ENCODE measurements at regions not wholly inside any gene's neighbourhood (a gene's known extent, or its start where the extent isn't known, plus 50 kb on each side); places are given as distances from the start of the nearest gene placed in this dataset.
"Not testable (repeated sequence)": the region's sequence is repeated elsewhere in the genome, so short reads cannot be mapped to it uniquely, and the experiment has no call there.

DNA sequence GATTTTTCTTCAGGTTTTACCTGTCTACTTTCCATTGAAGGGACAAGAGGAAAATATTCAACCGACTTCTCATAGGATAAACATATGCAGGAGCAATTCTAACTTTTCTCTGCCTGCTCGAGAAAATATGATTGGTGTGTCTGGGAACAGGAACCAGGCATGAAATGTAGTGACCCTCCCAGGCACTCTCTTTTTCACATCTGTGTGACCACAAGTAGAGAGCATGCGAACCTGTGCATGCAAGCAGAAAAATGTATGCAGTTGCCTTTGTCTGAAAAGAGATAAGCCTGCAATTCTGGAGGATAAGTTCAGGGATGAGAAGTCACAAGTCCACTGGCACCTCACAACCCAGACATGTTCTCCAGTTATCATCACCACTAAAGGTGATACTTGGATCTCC, 583.5 kb upstream of the FAT3 start:
- intact Hi-C loops (cut with DNase I), result no loop called here
- DNase-seq, result no peak

DNA sequence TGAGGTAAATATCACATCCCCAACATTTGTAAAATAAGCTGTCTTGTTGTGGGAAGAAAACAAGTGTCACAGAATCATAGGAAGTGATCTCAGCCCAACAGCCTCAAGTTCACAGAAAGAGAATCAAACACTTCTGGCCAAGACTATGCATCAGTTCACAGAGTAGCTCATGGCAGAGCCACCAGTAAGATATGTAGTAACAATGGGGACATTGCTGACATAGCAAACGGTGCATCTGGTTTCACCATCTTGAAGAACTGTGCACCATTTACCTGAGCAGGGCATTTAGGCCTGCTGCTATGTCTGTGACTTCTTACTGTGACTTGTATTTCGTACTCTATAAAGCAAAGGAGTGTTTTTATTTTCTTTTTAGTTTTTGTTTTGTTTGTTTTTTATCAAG, 585.3 kb upstream of the FAT3 start:
- intact Hi-C loops (cut with DNase I), result no loop called here
- no peak for DNase-seq

DNA sequence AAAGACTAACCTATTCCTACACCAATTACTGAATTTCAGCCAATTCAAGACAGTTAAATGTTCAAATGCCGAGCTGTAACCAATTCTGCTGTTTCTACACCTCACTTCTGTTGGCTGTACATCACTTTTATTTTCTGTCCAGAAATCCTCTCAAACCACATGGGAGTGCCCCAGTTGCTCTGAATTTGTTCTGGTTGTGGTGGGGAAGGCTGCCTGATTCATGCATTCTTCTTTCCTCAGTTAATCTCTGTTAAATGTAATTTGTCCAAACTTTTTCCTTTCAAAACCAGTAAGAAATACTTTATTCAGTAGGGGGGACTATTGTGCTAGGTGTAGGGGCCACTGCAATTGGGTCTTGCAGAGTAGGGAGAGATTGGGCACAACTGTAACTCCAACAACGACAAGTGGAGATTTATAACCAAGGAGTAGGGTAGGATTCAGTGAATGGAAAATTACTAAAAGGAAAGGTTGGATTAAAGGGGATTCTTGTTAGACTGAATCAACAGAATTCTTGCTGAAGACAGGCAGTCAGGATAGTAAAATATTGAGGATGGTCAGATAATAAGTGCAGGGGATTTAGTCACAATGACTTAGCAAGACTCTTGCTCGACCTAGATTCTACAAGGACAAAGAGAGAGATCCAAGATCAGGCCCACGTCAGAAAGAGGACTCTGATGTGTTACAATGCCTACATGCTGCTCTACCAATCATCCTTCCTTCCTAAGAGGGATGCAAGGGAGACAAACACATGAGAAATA, 593.5 kb upstream of the FAT3 start:
- DNase-seq, result no peak

DNA sequence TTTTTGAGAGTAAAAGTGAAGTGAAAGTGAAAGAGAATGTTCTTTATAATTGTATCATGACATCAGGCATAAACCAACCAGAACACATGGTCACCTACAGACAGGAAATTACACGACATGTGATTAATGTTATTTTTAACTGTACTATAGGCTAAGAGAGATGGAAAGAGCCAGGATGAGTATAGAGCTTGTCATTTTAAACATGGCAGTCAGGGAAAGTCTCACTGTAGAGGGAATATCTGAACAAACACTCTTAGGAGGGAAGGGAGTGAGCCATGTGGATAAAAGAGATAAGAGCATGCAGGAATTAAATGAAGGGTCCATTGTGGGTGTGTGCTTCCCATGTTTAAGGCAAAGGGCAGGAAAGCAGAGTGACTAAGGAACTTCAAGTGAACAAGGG, 599.1 kb upstream of the FAT3 start:
- DNase-seq, result no peak
- intact Hi-C loops (cut with DNase I), result no loop called here

More for the DNA sequence above, 593.5 kb upstream of the FAT3 start:
- intact Hi-C loops (cut with DNase I), result no loop called here

DNA sequence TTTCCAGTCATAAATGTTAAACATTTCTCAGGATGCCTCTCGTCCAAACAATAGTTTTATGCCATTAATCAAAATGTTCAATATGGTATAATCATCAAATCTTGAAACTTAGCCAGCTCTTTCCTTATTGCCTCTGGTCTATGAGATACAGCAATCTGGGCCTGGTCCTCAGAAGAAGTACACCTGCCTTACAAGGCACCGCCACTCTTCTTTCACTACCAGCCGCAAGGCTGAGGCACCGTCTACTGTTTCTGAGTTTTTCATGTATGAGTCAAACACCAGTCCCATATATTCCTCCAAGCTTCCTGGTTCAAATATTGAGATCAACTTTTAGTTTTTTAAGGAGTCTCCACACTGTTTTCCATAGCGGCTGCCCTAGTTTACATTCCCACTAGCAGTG, 600.6 kb upstream of the FAT3 start:
- intact Hi-C loops (cut with DNase I), result no loop called here
- DNase-seq, result no peak

DNA sequence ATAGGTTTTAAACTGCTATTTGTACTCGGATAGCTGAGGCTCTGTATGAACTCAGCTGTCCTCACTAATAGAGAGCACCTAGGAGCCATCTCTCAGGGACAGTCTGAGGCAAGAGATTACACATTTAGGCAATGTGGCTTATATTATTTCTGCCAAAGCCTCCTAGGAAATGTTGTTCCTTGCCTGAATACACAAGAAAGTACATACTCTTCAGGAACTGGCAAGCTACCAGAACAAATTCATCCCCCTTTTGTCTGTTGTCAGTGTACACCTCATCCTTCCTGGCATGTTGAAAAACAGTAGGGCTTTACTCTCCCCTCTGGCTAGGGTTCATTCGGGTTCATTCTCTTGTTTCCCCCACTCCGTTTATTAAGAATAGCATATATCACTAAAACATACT, 615.9 kb upstream of the FAT3 start:
- no peak for DNase-seq
- intact Hi-C loops (cut with DNase I), result no loop called here

DNA sequence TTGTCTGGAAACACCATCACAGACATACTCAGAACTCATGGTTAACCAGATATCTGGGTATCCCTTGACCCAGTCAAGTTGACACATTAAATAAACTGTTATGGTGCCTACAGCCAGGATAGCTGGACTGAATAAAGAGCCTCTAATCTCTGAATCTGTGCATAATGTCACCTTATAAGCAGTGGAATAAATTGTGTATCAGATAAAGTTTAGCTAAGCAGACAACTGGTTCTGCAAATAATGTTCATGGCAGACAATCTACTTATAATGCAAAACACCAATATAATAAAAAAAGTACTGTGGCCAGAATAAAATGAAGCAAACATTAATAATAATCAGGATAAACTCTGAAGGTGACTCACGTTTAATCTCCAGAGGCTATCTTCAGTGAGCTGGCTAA, 628.5 kb upstream of the FAT3 start:
- no peak for DNase-seq
- intact Hi-C loops (cut with DNase I), result no loop called here

DNA sequence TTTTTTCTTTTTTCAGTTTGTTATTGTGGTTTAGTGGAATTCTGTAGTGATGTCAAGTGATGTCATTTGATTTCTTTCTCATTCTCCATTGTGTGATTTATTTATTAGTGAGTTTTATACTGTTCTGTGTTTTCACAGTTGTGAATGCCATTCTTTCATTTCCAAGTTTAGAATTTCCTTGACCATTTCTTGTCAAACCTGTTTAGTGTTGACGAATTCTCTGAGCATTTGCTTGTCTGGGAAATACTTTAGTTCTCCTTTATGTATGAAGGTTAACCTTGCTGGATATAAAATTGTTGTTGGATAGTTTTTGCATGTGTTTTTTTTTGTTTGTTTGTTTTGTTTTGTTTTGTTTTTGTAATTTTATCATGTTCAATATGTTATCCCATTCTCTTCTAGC, 633.6 kb upstream of the FAT3 start:
- intact Hi-C loops (cut with DNase I), result no loop called here
- no peak for DNase-seq

DNA sequence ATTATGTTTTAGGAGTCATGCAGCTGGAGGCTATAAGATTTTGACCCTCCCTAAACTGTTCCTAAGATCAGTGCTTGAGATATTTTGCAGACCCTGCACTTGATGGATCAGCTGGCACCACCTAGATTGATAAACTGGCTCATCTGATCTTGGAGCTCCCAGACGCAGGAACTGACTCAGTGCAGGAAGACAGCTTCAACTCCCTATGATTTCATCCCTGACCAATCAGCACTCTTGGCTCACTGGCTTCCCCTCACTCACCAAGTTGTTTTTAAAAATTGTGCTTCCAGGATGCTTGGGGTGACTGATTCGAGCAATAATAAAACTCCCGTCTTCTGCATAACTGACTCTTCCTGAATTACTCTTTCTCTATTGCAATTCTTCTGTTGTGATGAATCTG, 637.5 kb upstream of the FAT3 start:
- DNase-seq, result no peak
- intact Hi-C loops (cut with DNase I), result no loop called here

DNA sequence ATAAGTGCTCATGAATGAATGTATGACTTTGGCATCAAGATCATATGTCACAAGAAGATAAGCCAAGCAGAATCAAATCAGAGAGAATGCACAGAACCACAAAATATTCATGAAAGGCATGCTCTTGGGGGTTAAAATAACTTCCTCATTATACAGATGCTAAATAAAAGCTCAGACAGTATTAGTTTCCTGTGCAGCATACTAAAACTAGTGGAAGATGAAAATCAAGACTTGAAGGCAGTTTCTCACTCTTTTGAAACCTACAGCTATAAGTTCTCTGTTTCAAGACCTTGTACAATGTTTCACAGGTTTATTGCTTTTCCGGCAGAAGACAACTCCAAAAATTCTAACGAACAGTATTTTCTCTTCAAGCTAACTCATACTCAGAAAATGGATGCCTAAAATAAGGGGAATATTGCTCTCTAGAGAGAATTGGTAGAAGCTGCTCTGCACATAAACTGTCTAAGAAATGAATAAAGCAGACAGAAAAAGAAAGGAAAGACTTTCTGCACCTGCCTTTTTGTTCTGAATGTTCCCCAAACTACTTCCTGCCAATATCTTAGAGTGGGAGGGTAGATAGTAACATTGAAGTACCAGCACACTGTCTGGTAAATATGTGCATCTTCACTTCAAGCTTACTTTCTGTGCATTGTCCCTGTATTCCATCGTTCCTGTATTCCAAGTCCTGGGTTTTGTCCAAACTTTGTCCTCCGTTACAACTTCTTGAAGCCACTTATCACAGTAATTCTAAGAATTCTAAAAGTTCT, 639.4 kb upstream of the FAT3 start:
- intact Hi-C loops (cut with DNase I), result no loop called here
- DNase-seq, result no peak

DNA sequence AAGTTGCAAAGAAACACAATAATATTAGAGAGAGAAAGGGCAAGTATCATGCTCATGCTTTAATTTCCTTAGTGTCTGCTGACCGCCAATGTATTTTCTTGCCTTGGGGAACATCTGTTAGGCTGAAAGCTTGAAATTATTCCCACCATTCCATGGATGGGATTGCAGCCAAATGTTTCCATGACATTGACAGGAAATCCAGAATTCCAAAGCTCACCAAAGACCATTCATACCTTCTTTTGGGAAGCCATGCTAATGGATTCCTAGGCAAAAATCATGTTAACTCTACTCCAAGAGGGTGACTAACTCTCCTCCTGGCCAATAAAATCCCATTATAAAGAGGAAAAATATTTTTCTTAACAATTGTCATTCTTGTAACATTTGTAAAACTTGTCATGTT, 661.4 kb upstream of the FAT3 start:
- intact Hi-C loops (cut with DNase I), result no loop called here
- no peak for DNase-seq

DNA sequence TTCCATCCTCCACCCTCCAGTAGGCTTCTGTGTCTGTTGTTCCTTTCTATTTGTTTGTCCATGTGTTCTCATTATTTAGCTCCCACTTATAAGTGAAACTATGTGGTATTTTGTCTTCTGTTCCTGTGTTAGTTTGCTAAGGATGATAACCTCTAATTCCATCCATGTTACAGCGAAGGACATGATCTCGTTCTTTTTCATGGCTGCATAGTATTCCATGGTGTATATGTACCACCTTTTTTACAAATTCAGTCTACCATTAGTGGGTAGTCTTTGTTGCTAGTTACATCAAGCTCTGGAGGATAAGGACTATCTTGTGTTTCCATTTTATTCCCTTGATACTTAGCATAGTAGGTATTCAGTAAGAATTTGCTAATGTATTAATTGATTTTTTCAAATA, 664.2 kb upstream of the FAT3 start:
- intact Hi-C loops (cut with DNase I), result no loop called here
- no peak for DNase-seq

DNA sequence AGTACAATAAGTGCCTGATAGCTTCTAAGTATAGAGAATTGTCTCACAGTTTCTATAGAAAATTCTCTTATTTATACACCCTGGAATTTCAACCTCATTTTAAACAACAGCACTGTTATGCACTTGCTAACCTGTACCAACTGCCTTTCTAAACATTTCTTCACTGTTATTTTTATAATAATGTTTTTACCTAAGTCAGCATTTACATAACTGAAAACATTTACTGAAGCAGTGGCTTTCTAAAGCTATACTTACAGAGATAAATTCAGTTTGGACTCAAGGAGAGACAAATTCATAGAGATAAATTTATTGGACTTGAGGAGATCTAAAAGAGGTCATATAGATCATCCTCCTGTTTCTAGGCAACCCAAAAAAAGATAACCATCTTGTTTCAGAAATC, 686.6 kb upstream of the FAT3 start:
- intact Hi-C loops (cut with DNase I), result no loop called here
- DNase-seq, result no peak

DNA sequence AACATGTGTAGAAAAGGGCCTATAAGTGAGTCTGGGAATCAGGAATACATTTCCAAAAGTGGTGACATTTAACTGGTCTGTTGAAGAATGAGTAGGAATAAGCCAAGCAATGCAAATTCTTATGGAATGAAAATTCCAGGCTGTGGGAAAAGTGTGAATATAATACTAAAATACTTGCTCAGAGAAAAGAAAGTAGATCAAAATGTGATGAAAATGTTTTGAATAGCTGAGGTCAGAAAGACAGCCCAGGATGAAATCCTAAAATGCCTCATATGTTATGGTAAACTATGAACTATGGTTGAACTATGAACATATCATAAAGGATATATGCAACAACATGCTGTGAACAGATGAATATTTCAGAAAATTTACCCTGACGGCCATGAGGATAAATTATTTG, 688.3 kb upstream of the FAT3 start:
- DNase-seq, result no peak
- intact Hi-C loops (cut with DNase I), result no loop called here

DNA sequence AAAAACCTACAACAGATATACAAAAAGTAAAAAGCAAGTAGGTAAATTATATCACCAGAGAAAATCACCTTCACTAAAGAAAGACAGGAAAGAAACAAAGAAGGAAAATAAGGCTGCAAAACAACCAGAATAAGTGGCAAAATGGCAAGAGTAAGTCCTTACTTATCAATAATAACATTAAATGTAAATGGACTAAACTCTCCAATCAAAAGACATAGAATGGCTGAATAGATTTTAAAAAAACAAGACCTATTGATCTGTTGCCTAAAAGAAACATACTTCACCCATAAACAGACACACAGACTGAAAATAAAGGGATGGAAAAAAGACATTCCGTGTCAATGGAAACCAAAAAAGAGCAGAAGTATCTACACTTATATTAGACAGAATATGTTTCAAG, 695.7 kb upstream of the FAT3 start:
- DNase-seq, result no peak
- intact Hi-C loops (cut with DNase I), result no loop called here

DNA sequence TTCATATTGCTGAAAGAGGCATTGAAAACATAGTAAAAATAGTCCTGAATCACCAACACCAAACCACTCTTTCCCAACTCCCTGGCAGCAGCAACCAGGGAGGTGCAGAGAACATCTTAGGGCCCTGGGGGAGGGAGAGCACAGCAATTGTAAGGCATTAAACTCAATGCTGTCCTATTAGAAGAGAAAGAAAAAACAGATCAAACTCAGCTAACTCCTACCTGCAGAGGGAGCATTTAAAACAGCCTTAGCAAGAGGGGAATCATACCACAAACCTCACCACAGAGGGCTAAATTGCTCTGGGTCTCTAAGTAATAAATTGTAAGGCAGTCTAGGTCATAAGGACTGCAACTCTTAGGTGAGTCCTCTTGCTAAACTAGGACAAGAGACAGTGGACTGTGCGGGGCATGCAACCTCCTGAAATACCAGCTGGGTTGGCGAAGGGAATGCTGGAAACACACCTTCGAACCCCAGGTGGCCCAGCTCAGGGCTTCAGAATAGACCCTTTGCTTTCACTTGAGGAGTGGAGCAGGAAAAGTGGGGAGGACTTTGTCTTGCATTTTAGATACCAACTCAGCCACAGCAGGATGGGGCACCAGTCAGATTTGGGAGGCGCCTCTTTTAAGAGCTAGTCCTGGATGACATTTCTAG, 697.1 kb upstream of the FAT3 start:
- intact Hi-C loops (cut with DNase I), result no loop called here
- DNase-seq, result no peak

DNA sequence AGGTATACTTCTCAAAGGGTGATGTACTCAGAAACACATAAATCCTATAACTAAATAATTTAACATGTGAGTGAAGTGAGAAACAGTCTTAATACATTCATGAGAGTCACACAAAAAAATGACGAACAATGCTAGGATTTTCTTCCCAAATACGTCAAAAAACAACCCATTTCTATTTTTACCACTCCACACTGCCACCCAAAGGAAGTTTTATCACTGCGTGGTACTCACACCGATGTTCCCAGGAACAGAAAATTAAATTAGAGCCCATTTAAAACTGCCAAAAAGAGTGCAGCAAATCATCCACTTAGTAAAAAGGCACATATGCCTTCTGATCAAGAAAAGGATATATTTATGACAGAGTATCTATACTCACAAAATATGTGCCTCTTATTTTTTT, 710.9 kb upstream of the FAT3 start:
- peak in 3 of 42 donors; percentile 3 to 11 (median 7) for DNase-seq

DNA sequence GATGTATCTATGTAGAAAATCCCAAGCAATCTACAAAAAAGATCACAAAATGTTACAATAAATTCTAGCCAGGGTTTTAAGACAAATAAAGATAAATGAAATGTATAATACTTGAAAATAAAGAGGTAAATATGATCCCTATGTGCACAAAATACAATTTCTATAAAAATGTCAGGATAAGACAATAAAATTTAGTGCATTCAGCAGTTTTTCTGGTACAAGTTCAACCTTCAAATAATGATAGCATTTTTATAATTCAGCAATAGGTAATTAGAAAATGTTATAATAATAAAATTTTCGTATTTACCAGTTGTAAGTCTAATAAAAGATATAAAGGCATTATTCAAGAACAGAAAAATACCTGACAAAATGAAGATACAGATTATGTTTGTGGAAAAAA, 726.8 kb upstream of the FAT3 start:
- intact Hi-C loops (cut with DNase I), result no loop called here
- DNase-seq, result no peak

More for the DNA sequence above, 710.9 kb upstream of the FAT3 start:
- intact Hi-C loops (cut with DNase I), result no loop called here

DNA sequence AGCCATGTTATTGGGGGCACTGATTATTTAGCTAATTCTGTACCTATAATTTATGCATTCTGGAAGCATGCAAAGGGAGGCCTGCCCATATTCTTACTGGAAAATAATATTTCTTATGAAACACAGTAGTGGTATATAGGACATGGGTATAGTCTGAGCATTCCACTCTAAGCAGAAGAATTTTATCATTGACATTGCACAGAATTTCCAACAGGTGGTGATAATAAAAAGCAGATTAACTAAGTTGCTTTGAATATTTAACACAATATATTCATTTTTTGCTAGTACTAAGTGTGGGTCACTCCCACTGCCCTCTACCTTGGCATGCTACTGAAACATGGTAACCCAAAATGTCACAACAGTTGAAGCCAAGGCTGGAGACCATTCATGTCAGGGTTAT, 728.8 kb upstream of the FAT3 start:
- DNase-seq, result no peak
- intact Hi-C loops (cut with DNase I), result no loop called here

DNA sequence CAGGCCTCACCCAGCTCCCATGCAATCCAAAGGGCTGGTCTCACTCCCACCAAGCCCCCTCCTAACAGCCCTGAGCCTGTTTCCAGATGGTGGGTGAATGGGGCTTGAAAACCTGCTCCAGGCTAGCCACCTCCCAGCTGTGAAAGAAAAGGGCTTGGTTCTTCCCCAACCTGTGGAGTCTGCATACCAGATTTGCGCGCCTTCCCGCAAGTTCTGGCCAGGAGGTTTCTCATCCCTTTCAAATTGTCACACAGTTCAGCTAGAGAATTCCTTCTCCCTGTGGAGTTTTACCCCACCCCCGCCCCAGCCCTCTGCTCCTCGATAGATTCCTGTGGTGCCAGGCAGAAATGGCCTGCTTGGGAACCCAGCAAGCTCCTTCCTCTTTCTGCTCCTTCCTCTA, 734.6 kb upstream of the FAT3 start:
- intact Hi-C loops (cut with DNase I), result no loop called here
- DNase-seq, result no peak

DNA sequence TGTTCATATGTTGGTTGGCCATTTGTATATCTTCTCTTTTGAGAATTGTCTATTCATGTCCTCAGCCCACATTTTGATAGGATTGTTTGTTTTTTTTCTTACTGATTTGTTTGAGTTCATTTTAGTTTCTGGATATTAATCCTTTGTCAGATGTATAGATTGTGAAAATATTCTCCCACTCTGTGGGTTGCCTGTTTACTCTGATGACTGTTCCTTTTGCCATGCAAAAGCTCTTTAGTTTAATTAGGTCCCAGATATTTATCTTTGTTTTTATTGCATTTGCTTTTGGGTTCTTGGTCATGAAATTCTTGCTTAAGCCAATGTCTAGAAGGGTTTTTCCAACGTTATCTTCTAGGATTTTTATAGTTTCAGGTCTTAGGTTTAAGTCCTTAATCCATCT, 740.7 kb upstream of the FAT3 start:
- DNase-seq; intact Hi-C loops (cut with DNase I): not testable (repeated sequence)

Data from head of caudate nucleus (tissue), 42 donors.